Astrocyte (in vitro differentiated cells and primary cell): ENCODE measurements at regions not wholly inside any gene's neighbourhood (a gene's known extent, or its start where the extent isn't known, plus 50 kb on each side); places are given as distances from the start of the nearest gene placed in this dataset.

Experiments used
- DNase-seq: peaks from one replicate; pipeline ENCODE4 v3.0.0-alpha.2; 2010; ENCODE audit warnings: low read depth
- FAIRE-seq: peaks from 2 replicates; lab custom pipeline; 2011; peaks lifted over from hg19 to GRCh38; lab: Jason Lieb, UNC
- H2AFZ ChIP-seq: 2 replicates; pipeline ENCODE4 v1.6.0; 2012; ENCODE audit warnings: low read depth, low read length, inconsistent platforms
- H3K27ac ChIP-seq: 2 replicates; pipeline ENCODE4 v1.5.1; 2011; ENCODE audit warnings: low read depth, low read length, inconsistent platforms
- H3K27me3 ChIP-seq: 2 replicates; pipeline ENCODE4 v1.6.0; 2011; ENCODE audit warnings: low read length, inconsistent platforms; ENCODE audit not compliant: insufficient read depth
- H3K36me3 ChIP-seq: 2 replicates; pipeline ENCODE4 v1.5.1; 2011; ENCODE audit warnings: low read length, inconsistent platforms; ENCODE audit not compliant: insufficient read depth
- H3K4me1 ChIP-seq: 2 replicates; pipeline ENCODE4 v1.5.1; 2011; ENCODE audit warnings: low read length, inconsistent platforms; ENCODE audit not compliant: insufficient read depth
- H3K4me2 ChIP-seq: 2 replicates; pipeline ENCODE4 v1.6.0; 2012; ENCODE audit warnings: low read length, inconsistent platforms
- H3K4me3 ChIP-seq: 2 replicates; pipeline ENCODE4 v1.5.1; 2011; ENCODE audit warnings: low read depth, mild to moderate bottlenecking, low read length, inconsistent platforms; ENCODE audit not compliant: insufficient read depth
- H3K79me2 ChIP-seq: 2 replicates; pipeline ENCODE4 v1.6.0; 2012; ENCODE audit warnings: mild to moderate bottlenecking, low read length, inconsistent platforms; ENCODE audit not compliant: insufficient read depth
- H3K9ac ChIP-seq: 2 replicates; pipeline ENCODE4 v1.6.0; 2012; ENCODE audit warnings: mild to moderate bottlenecking, low read length, inconsistent platforms
- H3K9me3 ChIP-seq: 2 replicates; pipeline ENCODE4 v1.5.1; 2012; ENCODE audit warnings: low read depth, mild to moderate bottlenecking, low read length, inconsistent platforms; ENCODE audit not compliant: insufficient read depth
- H4K20me1 ChIP-seq: 2 replicates; pipeline ENCODE4 v1.6.0; 2012; ENCODE audit warnings: low read length, inconsistent platforms; ENCODE audit not compliant: insufficient read depth
- H3K27ac Mint-ChIP-seq: one replicate; pipeline ENCODE4 v1.8.0; 2021; ENCODE audit warnings: mild to moderate bottlenecking, mixed read lengths; ENCODE audit not compliant: unreplicated experiment
- H3K27me3 Mint-ChIP-seq: one replicate; pipeline ENCODE4 v1.8.0; 2021; ENCODE audit warnings: low read depth, mixed read lengths; ENCODE audit not compliant: unreplicated experiment
- H3K36me3 Mint-ChIP-seq: one replicate; pipeline ENCODE4 v1.8.0; 2021; ENCODE audit warnings: low read depth, mixed read lengths; ENCODE audit not compliant: unreplicated experiment
- H3K4me1 Mint-ChIP-seq: one replicate; pipeline ENCODE4 v1.8.0; 2021; ENCODE audit warnings: low read depth, mixed read lengths; ENCODE audit not compliant: unreplicated experiment
- H3K4me3 Mint-ChIP-seq: one replicate; pipeline ENCODE4 v1.8.0; 2021; ENCODE audit warnings: mild to moderate bottlenecking, moderate library complexity, mixed read lengths; ENCODE audit not compliant: unreplicated experiment
- H3K9me3 Mint-ChIP-seq: one replicate; pipeline ENCODE4 v1.8.0; 2021; ENCODE audit warnings: mild to moderate bottlenecking, mixed read lengths; ENCODE audit not compliant: unreplicated experiment
- EZH2 ChIP-seq: IDR thresholded peaks from 2 replicates; pipeline ENCODE4 v1.6.1; 2012; ENCODE audit warnings: mild to moderate bottlenecking, low read length, inconsistent platforms; ENCODE audit not compliant: insufficient read depth
- TF ChIP-seq, protein P1 (sequence below): IDR thresholded peaks from 2 replicates; pipeline ENCODE4 v1.5.1; 2011; ENCODE audit warnings: low read depth, mild to moderate bottlenecking, inconsistent platforms, low read length, moderate library complexity; ENCODE audit not compliant: insufficient read depth

DNA sequence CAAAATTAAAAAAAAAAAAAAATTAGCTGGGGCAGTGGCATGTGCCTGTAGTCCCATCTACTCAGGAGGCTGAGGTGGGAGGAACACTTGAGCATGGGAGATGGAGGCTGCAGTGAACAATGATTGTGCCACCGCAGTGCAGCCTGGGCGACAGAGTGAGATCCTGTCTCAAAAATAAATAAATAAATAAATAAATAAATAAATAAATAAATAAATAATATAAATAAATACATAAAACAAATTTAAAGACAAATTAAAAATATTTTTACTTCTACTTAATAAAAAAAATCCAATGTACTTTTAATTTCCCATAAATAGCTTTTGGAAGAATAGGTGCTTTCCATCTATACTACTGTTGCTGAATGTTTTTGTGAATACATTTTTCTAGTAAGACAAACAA lies 598.4 kb upstream of the EDIL3 start:
- Histone ChIP-seq H3K4me3 (no peak overlapping the region), H3K27ac (no peak overlapping the region), H3K36me3 (no peaks in the 10 kb centered on the region), H3K27me3 (no peaks in the 10 kb centered on the region), H4K20me1 (no peaks in the 10 kb centered on the region), H3K4me2 (no peak overlapping the region), H3K4me1 (no peaks in the 10 kb centered on the region), H3K9ac (no peak overlapping the region), H3K79me2 (no peaks in the 10 kb centered on the region), H2AFZ (no peak overlapping the region), H3K9me3 (no peaks in the 10 kb centered on the region)
- no peak for TF ChIP-seq EZH2
- TF ChIP-seq, protein P1, sequence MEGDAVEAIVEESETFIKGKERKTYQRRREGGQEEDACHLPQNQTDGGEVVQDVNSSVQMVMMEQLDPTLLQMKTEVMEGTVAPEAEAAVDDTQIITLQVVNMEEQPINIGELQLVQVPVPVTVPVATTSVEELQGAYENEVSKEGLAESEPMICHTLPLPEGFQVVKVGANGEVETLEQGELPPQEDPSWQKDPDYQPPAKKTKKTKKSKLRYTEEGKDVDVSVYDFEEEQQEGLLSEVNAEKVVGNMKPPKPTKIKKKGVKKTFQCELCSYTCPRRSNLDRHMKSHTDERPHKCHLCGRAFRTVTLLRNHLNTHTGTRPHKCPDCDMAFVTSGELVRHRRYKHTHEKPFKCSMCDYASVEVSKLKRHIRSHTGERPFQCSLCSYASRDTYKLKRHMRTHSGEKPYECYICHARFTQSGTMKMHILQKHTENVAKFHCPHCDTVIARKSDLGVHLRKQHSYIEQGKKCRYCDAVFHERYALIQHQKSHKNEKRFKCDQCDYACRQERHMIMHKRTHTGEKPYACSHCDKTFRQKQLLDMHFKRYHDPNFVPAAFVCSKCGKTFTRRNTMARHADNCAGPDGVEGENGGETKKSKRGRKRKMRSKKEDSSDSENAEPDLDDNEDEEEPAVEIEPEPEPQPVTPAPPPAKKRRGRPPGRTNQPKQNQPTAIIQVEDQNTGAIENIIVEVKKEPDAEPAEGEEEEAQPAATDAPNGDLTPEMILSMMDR, result no peak
- DNase-seq (no peak), FAIRE-seq (no peak)
- no peak overlapping the region for H3K27ac Mint-ChIP-seq
- peaks cover 5% of the 10 kb centered on the region for H3K4me1 Mint-ChIP-seq
- no peak overlapping the region for H3K4me3 Mint-ChIP-seq
- H3K9me3 Mint-ChIP-seq, result no peaks in the 10 kb centered on the region
- H3K36me3 Mint-ChIP-seq, result no peaks in the 10 kb centered on the region
- no peaks in the 10 kb centered on the region for H3K27me3 Mint-ChIP-seq

DNA sequence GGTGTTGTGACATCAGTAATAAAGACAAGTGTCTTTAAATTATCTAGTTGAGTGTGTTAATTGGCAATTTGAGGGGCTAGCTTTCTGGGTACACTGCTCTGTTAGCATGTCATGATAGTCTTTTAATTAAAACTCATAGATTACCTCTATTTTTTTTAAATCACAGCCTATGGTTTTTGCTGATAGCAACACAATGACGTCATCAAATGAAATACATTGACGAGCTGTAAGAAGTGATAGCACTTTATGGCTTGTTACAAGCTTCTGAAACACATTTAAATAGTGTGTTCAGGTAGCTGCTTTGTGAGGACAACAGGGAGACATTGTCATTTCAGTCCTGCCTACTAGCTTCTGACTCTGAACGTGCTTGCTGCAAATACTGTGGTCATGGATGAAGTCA lies 600.5 kb upstream of the EDIL3 start:
- Mint-ChIP-seq H3K4me3 (no peak overlapping the region), H3K27ac (no peak overlapping the region), H3K27me3 (no peaks in the 10 kb centered on the region), H3K36me3 (no peaks in the 10 kb centered on the region), H3K4me1 (peaks cover 5% of the 10 kb centered on the region), H3K9me3 (no peaks in the 10 kb centered on the region)
- no peak for FAIRE-seq
- Histone ChIP-seq H4K20me1 (no peaks in the 10 kb centered on the region), H3K9ac (no peak overlapping the region), H3K27me3 (no peaks in the 10 kb centered on the region), H3K4me3 (no peak overlapping the region), H3K79me2 (no peaks in the 10 kb centered on the region), H3K27ac (no peak overlapping the region), H3K4me1 (no peaks in the 10 kb centered on the region), H3K9me3 (no peaks in the 10 kb centered on the region), H2AFZ (no peak overlapping the region), H3K36me3 (no peaks in the 10 kb centered on the region), H3K4me2 (no peak overlapping the region)
- TF ChIP-seq, protein P1, result no peak
- no peak for DNase-seq

- H3K9me3 Mint-ChIP-seq, result no peaks in the 10 kb centered on the region
- no peaks in the 10 kb centered on the region for H3K27me3 Mint-ChIP-seq
- Histone ChIP-seq H3K9ac (no peak overlapping the region), H3K36me3 (no peaks in the 10 kb centered on the region), H2AFZ (no peak overlapping the region), H3K4me2 (no peak overlapping the region), H3K4me1 (no peaks in the 10 kb centered on the region), H4K20me1 (no peaks in the 10 kb centered on the region), H3K9me3 (no peaks in the 10 kb centered on the region), H3K27me3 (no peaks in the 10 kb centered on the region), H3K27ac (no peak overlapping the region), H3K4me3 (no peak overlapping the region), H3K79me2 (no peaks in the 10 kb centered on the region)
- FAIRE-seq, result no peak
- TF ChIP-seq EZH2, result no peak
- TF ChIP-seq, protein P1, result no peak
- DNase-seq, result no peak
- no peak overlapping the region for H3K27ac Mint-ChIP-seq
- peaks cover 5% of the 10 kb centered on the region for H3K4me1 Mint-ChIP-seq
- no peaks in the 10 kb centered on the region for H3K36me3 Mint-ChIP-seq
- H3K4me3 Mint-ChIP-seq, result no peak overlapping the region
These were observed 602.0 kb upstream of the EDIL3 start for GRCh38 chr5:84986688-84987087.
